Activated CD4-positive, alpha-beta T cell treated with anti-CD3 and anti-CD28 coated beads for 4 hours (primary cell): ENCODE measurements at regions not wholly inside any gene's neighbourhood (a gene's known extent, or its start where the extent isn't known, plus 50 kb on each side); places are given as distances from the start of the nearest gene placed in this dataset.
"Not testable (repeated sequence)": the region's sequence is repeated elsewhere in the genome, so short reads cannot be mapped to it uniquely, and the experiment has no call there.

Experiments
- DNase-seq, 2 donors: peaks; one replicate each; pipeline ENCODE4 v3.0.0-alpha.2; 2020

- DNase-seq = no peak
Measured at GRCh38 chr4:11881947-11882346, 453.3 kb upstream of the HS3ST1 start.

GRCh38 chr4:11881364-11881763 is 452.7 kb upstream of the HS3ST1 start:
- no peak for DNase-seq

DNA sequence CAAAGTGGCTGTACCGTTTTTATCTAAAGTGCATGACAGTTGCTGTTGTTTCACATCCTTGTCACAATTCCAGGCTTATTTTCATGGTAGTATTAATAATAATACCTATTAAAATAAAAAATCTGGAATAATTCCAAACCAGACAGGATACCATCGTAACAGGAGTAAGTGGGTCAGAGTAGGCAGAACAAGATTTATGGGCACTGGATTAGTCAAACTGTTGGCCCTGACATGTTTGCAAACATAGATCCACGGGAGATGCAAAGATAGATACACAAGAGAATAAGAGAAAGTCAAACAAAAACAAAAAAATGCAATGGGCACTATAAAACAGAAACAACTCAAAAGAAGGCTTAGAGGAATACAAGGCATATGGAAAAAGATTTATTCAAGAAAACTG is 449.5 kb upstream of the HS3ST1 start:
- no peak for DNase-seq

DNA sequence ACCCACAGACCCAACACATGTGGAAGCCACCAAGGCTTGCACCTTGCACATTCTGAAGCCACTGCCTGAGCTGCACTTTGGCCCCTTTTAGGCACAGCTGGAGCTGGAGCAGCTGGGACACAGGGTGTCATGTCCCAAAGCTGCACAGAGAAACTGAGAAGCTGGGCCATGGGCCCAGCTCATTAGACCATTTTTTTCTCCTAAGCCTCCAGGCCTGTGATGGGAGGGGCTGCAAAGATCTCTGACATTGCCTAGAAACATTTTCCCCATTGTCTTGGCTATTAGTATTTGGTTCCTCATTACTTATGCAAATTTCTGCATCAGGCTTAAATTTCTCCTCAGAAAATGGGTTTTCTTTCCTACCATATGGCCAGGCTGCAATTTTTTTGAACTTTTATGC is 447.4 kb upstream of the HS3ST1 start:
- no peak for DNase-seq

GRCh38 chr4:11869191-11869870 is 440.6 kb upstream of the HS3ST1 start:
- no peak for DNase-seq

DNA sequence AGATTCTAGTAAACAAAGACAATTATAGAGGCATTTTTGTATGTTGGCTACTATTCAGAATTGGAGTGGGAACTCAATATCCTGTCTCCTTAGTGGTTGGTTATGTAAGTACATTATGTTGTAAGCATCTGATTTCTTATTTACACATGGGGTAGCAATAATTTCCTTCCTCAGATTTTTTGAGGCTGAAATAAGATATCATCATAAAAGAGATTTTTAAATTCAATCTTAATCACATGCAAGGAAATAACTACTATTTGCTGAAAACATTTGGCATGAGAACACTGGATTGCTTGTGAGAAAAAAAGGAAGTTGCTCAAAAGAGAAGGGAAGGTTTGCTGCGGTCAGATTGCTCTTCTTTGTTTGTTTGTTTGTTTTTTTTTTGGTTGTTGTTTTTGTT is 437.7 kb upstream of the HS3ST1 start:
- DNase-seq = no peak

DNA sequence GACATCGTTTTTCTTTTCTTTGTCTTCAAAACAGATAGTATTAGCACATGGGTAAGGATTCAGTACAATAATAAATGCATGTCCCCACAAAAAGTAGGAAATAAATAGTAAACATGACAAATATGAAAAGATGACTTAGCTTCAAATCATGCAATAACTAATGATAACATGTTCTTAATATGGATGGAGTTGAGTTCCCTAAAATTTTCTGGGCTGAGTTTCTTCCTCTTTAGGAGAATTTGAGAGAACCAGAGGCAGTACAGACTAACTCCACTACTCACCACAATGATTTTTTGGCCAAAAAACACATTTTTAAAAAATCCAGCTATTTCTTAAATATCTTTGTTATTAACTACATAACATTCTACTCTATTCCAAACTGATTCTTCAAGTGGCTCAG is 432.3 kb upstream of the HS3ST1 start:
- DNase-seq = no peak

DNA sequence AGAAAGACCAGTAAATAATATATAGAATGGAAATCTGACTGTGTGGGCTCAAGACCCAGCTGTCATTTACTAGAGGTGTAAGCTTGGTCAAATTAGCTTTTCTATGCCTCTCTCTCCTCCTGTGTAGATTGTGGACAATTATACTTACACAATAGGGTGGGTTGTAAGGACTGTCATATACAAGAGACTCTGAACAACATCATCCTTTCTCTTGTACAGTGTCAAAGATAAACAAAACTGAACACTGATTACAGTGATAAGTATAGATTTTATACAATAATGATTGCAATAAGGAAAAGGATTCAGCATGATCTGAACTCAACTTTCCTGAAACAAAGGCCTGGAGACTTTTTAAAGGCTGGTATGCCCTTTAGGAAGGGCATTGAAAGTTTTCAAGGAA is 429.2 kb upstream of the HS3ST1 start:
- DNase-seq = no peak

DNA sequence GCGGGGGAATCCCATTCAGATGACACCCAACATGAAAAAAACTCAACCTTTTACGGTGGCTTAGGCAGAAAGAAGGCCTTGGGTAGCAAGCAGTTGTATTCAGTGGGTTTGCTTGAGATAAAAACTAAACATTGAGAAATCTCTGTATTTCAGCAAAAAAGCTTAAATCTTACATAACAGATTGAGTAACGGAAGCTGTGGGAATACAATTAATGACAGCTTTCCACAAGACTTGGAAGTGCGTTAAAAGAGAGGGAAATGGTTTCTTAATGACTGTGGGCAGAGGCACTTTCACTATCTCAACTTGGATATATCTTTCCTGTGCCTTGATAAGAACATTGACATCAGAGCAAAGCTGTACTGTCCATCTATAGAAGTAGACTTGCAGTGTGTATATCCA is 418.5 kb upstream of the HS3ST1 start:
- no peak for DNase-seq

- DNase-seq = no peak
Measured at GRCh38 chr4:11843927-11844326, 415.2 kb upstream of the HS3ST1 start.

DNA sequence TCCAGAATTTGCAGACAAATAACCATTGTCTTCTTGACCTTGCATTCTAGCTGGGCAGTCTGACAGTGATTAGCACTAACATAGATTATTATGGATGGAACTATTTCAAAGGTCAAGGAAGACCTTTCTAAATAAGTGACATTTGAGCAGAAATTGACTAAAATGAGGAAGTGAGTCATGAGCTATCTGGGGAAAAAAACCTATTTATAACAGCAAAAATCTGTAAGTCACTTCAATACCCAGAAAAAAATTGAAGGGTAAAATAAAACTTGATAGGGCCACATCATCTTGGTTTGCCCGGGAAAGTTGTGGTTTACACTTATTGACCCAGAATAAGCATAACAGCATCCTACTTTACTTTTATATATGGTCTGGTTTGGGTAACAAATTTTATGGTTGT is 414.6 kb upstream of the HS3ST1 start:
- no peak for DNase-seq

- DNase-seq = no peak
Measured at GRCh38 chr4:11842620-11843263, 414.0 kb upstream of the HS3ST1 start.

DNA sequence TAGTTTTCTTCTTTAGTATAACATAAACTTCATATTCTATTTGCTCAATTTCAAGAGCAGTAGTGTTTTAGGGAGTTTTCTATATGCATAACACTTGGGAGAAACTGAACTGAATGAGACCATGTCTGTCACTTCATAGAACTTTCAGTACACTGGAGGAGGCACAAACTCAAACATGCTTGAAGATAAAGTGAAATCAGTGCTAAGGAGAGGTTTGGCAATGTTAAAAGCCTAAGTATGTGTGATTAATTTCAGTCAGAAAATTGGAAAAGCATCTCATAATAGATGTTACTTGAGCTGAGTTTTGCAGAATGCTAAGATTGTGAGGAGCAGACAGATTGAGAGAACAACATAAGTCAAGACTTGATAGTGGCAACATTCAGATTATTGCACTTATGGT is 411.2 kb upstream of the HS3ST1 start:
- no peak for DNase-seq

DNA sequence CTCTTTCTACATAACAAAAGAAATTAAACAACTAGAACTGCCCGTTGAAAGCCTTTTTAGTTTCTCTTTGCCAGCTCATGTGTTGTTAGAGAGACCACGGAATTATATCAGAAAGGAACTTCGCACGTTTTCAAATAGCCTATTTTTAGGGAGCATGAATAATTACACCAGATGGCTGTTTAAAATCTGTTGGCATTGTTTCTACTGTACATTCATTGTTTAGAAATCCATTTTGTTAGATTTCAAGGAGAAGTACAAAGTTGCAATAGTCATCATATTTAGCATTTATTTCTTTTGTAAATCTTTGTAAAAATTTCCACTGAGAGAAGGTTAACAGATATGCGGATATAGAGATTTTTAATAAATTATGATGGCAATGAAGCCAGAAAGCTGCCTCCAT is 403.0 kb upstream of the HS3ST1 start:
- no peak for DNase-seq

- DNase-seq = no peak
Measured at GRCh38 chr4:11824566-11824965, 395.9 kb upstream of the HS3ST1 start.

DNA sequence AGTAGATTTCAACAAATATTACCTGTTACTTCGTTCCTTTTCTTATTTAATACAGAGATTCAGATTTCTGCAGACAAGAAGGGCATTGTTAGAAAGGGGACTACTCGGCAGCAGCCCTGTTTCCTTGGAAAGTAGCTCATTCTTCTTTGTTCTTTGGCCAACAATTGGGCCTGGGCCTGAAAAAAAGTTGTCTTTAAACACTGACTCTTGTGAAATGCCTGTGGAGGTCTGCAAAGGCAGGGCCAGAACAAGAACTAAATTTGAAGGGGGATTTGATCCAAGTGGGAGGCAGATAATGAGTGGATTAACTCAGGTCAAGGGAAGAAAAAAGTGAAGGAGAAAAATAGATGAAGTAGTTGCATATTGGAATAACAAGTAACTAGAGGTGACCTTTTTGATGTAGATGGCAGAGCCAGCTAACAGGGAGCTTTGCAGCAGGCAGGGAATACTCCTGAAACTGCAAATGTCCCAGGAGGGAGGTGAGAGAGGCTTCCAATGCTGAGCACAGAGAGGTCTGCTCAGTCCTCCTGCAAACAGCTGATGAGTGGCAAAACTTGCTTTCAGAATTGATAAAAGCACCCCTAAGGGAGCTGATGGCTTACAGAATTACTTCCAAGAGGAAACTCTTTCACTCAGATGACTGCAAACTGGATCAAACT is 393.2 kb upstream of the HS3ST1 start:
- DNase-seq = no peak

DNA sequence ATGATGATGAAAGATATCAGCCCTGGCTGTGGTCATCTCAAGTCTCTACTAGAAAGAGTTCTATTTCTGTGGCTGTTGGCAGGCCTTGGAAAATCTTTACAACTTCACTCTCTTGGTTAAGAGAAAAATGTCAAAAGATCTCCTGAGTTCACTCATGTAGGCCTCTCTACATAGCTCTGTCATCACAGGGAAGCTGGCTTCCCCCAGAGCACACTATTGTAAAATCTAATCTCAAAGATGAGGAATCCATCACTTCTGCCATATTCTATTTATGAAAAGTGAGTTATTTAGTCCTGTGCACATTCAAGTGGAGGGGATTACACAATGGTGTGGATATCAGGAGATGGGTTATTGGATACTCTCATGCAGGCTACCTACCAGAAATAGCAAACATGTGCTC is 388.4 kb upstream of the HS3ST1 start:
- no peak for DNase-seq

DNA sequence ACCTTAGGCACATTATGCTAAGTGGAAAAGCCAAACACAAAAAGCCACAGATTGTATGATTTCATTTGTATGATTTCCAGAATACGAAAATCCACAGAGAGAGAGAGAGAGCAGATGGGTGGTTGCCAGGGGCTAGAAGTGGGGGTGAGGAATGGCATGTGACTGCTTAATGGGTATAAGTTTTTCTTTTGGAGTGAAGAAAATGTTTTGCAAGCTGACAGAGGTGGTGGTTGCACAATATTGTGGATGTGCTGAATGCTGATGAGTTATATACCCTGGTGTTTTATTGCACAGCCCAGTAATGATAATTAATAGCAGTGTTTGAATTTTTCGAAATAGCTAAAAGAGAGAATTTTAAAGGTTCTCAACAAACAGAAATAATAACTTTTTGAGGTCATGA is 386.1 kb upstream of the HS3ST1 start:
- DNase-seq = no peak

DNA sequence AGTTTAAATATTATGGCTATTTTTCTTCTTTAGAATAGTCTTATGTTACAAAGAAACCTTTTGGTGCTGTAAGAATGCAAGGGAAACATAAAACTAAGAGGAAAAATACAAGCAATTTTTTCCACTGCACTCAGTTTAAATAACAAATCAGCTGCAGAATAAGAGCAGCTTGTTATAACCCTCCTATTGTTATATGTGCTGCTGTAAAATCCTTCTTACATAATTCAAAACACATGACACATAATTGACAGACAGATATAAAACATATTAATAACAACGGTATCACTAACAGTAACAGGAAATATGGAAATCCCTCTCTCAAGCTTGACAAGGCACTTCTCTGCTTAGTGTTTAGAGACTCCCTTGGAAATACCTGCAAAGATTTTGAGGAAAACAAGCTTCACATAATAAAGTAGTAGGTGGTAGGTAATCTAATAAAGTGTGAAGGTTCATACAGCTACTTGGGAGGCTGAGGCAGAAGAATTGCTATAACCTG is 385.3 kb upstream of the HS3ST1 start:
- DNase-seq = no peak

GRCh38 chr4:11811521-11811920 is 382.8 kb upstream of the HS3ST1 start:
- not testable (repeated sequence) for DNase-seq

- DNase-seq = no peak
Measured at GRCh38 chr4:11805842-11806241, 377.1 kb upstream of the HS3ST1 start.

DNA sequence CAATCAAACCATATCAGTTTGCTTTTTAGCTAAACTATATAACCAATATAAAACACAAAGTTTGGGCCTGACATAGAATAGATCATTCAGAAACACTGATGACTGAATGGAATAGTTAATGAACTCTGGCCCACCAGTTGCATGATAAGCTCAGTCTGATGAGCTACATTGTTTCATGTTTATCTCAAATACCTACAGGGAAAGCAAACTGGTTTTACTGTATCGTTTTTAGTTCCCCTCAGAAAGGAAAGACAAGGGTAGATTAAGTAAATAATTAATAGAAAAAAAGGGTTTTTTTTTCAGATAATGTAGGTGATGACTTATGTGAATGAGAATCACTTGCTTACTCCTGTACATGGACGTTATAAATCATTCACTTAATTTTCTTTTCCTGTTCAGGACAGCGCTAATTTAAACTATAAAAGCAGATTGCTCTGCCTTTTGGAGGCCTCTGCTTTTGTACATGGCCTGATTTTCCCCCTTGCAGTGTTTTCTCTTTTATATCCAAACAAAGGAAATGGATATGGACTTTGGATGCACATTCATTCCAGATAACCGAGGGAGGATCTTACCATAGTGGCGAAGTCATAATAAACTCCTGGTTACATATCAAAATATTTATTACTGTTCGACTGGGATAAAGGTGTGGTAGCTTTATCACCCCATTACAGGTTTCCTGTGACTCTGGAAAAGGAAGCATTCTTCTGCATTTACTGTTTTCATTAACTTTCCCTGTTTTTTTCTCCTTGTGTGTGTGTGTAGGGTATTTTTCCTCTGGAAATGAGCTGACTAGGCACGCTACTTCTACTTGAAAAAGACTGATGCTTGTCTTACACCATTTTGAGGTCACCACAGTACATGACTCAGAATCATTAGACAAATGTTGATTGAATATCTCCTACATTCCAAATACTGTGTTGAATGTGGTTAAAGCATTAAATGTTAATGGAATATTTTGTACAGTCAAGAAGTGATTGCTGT is 373.1 kb upstream of the HS3ST1 start:
- no peak for DNase-seq

GRCh38 chr4:11799196-11799595 is 370.5 kb upstream of the HS3ST1 start:
- DNase-seq = no peak
